ENCODE measurements at regions not wholly inside any gene's neighbourhood (a gene's known extent, or its start where the extent isn't known, plus 50 kb on each side); places are given as distances from the start of the nearest gene placed in this dataset.

DNA sequence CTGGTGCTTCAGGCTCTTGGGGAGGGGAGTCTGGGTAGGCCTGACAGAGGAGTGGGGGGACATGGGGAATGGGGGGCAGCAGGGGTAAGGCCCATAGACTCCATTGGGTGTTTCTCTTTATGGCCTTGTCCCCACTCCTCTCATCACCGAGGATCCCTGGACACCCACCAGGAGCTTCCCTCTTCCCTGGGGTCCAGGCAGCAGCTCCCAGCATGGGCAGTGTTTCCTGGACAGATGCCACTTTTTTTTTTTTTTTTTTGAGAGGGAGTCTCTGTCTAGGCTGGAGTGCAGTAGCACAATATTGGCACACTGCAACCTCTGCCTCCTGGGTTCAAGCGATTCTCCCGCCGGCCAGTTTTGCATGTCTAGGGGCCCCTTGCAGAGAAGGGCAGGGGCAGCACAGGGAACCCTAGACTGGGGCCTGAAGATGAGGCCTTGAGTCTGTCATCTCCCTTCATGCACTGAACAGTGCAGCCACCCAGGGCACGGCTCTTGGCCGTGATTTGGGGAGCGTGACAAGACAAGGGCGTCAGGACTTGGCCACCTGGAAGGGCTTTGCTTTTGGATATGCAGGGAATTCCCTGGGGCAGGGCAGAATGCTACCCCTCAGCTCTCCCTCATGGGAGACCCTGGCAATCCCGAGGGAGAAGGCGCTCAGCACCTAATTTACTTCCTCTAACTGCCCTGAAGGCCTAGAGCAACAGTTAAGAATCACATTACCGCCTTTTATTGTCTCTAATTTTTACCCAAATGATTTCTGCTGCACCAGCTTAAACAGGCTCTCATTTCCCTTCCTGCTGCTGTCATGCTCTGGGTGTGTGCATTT, 213.9 kb upstream of the ZNF536 start:
- no peak for TF ChIP-seq EZH2 (IDR thresholded peaks at IDR 0.05; ENCODE audit: insufficient read depth, low read length)
- TF ChIP-seq, protein P1, sequence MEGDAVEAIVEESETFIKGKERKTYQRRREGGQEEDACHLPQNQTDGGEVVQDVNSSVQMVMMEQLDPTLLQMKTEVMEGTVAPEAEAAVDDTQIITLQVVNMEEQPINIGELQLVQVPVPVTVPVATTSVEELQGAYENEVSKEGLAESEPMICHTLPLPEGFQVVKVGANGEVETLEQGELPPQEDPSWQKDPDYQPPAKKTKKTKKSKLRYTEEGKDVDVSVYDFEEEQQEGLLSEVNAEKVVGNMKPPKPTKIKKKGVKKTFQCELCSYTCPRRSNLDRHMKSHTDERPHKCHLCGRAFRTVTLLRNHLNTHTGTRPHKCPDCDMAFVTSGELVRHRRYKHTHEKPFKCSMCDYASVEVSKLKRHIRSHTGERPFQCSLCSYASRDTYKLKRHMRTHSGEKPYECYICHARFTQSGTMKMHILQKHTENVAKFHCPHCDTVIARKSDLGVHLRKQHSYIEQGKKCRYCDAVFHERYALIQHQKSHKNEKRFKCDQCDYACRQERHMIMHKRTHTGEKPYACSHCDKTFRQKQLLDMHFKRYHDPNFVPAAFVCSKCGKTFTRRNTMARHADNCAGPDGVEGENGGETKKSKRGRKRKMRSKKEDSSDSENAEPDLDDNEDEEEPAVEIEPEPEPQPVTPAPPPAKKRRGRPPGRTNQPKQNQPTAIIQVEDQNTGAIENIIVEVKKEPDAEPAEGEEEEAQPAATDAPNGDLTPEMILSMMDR (IDR thresholded peaks at IDR 0.05; ENCODE audit: insufficient read depth, low read depth, low read length): no peak
- H3K4me2 ChIP-seq (ENCODE audit: low read length): no peak overlapping the region
- H3K4me1 ChIP-seq (ENCODE audit: insufficient read depth, low read length): no peaks in the 10 kb centered on the region
- peaks cover 35% of the 10 kb centered on the region for H3K27me3 Mint-ChIP-seq (ENCODE audit: low read depth, unreplicated experiment)
- no peak overlapping the region for H3K4me3 Mint-ChIP-seq (ENCODE audit: unreplicated experiment)
- no peak overlapping the region for H3K27ac ChIP-seq (ENCODE audit: low read depth, low read length)
- H3K27me3 ChIP-seq (ENCODE audit: insufficient read depth, low read length): no peaks in the 10 kb centered on the region
- H3K9ac ChIP-seq (ENCODE audit: low read length): no peak overlapping the region
- no peaks in the 10 kb centered on the region for H3K79me2 ChIP-seq (ENCODE audit: insufficient read depth, low read length)
- no peak for FAIRE-seq
- H3K9me3 Mint-ChIP-seq (ENCODE audit: unreplicated experiment): no peaks in the 10 kb centered on the region
- no peak overlapping the region for H3K27ac Mint-ChIP-seq (ENCODE audit: unreplicated experiment)
- no peak overlapping the region for H3K4me3 ChIP-seq (ENCODE audit: insufficient read depth, low read depth, low read length)
- H4K20me1 ChIP-seq (ENCODE audit: insufficient read depth, low read length): no peaks in the 10 kb centered on the region
- H3K36me3 ChIP-seq (ENCODE audit: insufficient read depth, low read length): no peaks in the 10 kb centered on the region
- peaks cover 3% of the 10 kb centered on the region for H3K9me3 ChIP-seq (ENCODE audit: insufficient read depth, low read depth, low read length)
- H3K36me3 Mint-ChIP-seq (ENCODE audit: low read depth, unreplicated experiment): no peaks in the 10 kb centered on the region
- H2AFZ ChIP-seq (ENCODE audit: low read depth, low read length): no peak overlapping the region
- DNase-seq (ENCODE audit: low read depth): no peak
- no peaks in the 10 kb centered on the region for H3K4me1 Mint-ChIP-seq (ENCODE audit: low read depth, unreplicated experiment)

DNA sequence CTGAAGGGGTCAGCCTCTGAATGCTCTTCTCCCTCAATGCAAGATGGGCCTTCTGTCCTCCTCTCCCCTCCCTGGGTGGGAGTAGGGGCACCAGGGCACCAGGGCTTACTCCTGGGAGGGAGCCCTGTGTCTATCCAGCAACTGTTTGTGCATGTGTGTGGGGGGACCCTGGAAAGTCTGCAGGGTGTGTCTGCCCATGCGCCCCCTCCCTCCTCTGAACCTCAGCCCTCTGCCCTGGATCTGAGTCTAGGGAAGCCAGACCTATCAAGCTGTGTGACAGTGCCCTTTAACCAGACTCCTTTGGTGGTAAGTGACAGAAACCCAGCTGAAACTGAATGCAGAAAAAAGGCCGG, 213.3 kb upstream of the ZNF536 start:
- DNase-seq (ENCODE audit: low read depth) (no peak), FAIRE-seq (no peak)
- Histone ChIP-seq H3K9ac (ENCODE audit: low read length) (no peak overlapping the region), H3K79me2 (ENCODE audit: insufficient read depth, low read length) (no peaks in the 10 kb centered on the region), H3K27ac (ENCODE audit: low read depth, low read length) (no peak overlapping the region), H3K4me1 (ENCODE audit: insufficient read depth, low read length) (no peaks in the 10 kb centered on the region), H3K4me2 (ENCODE audit: low read length) (no peak overlapping the region), H3K9me3 (ENCODE audit: insufficient read depth, low read depth, low read length) (peaks cover 3% of the 10 kb centered on the region), H3K36me3 (ENCODE audit: insufficient read depth, low read length) (no peaks in the 10 kb centered on the region), H4K20me1 (ENCODE audit: insufficient read depth, low read length) (no peaks in the 10 kb centered on the region), H3K4me3 (ENCODE audit: insufficient read depth, low read depth, low read length) (no peak overlapping the region), H2AFZ (ENCODE audit: low read depth, low read length) (no peak overlapping the region), H3K27me3 (ENCODE audit: insufficient read depth, low read length) (no peaks in the 10 kb centered on the region)
- Mint-ChIP-seq H3K36me3 (ENCODE audit: low read depth, unreplicated experiment) (no peaks in the 10 kb centered on the region), H3K4me1 (ENCODE audit: low read depth, unreplicated experiment) (no peaks in the 10 kb centered on the region), H3K27ac (ENCODE audit: unreplicated experiment) (no peak overlapping the region), H3K9me3 (ENCODE audit: unreplicated experiment) (no peaks in the 10 kb centered on the region), H3K4me3 (ENCODE audit: unreplicated experiment) (no peak overlapping the region), H3K27me3 (ENCODE audit: low read depth, unreplicated experiment) (peaks cover 34% of the 10 kb centered on the region)
- TF ChIP-seq EZH2 (IDR thresholded peaks at IDR 0.05; ENCODE audit: insufficient read depth, low read length): no peak

DNA sequence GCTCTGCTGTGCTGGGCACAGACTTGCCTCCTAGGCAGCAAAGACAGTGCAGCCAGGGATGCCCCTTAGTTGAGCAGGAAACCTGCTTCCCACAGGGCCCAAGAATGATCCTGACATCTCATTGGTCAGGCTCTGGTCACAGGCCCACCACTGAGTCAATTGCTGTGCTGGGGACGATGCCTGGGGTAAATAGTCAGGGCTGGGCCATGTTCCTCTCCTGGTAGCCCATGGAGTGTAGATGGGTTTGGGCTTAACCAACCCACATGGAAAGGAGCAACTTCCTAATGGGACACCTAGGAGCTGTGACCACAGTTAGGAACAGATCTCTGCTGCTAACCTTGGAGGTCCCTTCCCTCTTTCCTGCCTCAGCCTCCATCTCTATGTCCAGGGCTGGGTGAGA, 212.5 kb upstream of the ZNF536 start:
- FAIRE-seq (no peak), DNase-seq (ENCODE audit: low read depth) (no peak)
- TF ChIP-seq, protein P1 (IDR thresholded peaks at IDR 0.05; ENCODE audit: insufficient read depth, low read depth, low read length): no peak
- TF ChIP-seq EZH2 (IDR thresholded peaks at IDR 0.05; ENCODE audit: insufficient read depth, low read length): no peak
- Histone ChIP-seq H2AFZ (ENCODE audit: low read depth, low read length) (no peak overlapping the region), H3K4me1 (ENCODE audit: insufficient read depth, low read length) (no peaks in the 10 kb centered on the region), H4K20me1 (ENCODE audit: insufficient read depth, low read length) (no peaks in the 10 kb centered on the region), H3K4me3 (ENCODE audit: insufficient read depth, low read depth, low read length) (no peak overlapping the region), H3K9ac (ENCODE audit: low read length) (no peak overlapping the region), H3K36me3 (ENCODE audit: insufficient read depth, low read length) (no peaks in the 10 kb centered on the region), H3K9me3 (ENCODE audit: insufficient read depth, low read depth, low read length) (peaks cover 3% of the 10 kb centered on the region), H3K4me2 (ENCODE audit: low read length) (no peak overlapping the region), H3K27me3 (ENCODE audit: insufficient read depth, low read length) (no peaks in the 10 kb centered on the region), H3K79me2 (ENCODE audit: insufficient read depth, low read length) (no peaks in the 10 kb centered on the region), H3K27ac (ENCODE audit: low read depth, low read length) (no peak overlapping the region)
- Mint-ChIP-seq H3K36me3 (ENCODE audit: low read depth, unreplicated experiment) (no peaks in the 10 kb centered on the region), H3K9me3 (ENCODE audit: unreplicated experiment) (peaks cover 1% of the 10 kb centered on the region), H3K4me1 (ENCODE audit: low read depth, unreplicated experiment) (no peaks in the 10 kb centered on the region), H3K27me3 (ENCODE audit: low read depth, unreplicated experiment) (peaks cover 34% of the 10 kb centered on the region), H3K4me3 (ENCODE audit: unreplicated experiment) (no peak overlapping the region), H3K27ac (ENCODE audit: unreplicated experiment) (no peak overlapping the region)
